A549 (cell line): ENCODE measurements at regions not wholly inside any gene's neighbourhood (a gene's known extent, or its start where the extent isn't known, plus 50 kb on each side); places are given as distances from the start of the nearest gene placed in this dataset.

Experiments used
- ATAC-seq, 2 experiments: fragments of 200-7000 bp in 1 of 2; fragments of >200 bp in 1 of 2; cut with Nextera tagmentation in 1 of 2; cut with Tn5 transposase in 1 of 2; 3 replicates each; pipeline versions ENCODE4 v1.8.0 to v1.9.1; 2018 to 2020; ENCODE audit warnings: mild to moderate bottlenecking in 1 of 2, moderate library complexity in 1 of 2
- CTCF ChIA-PET: fragments of 300-600 bp; sonication (Branson Sonifier 250); formaldehyde crosslinking; extraction: SDS; loops from one replicate; lab custom pipeline; 2021; ENCODE audit warnings: antibody characterized with exemption, inconsistent platforms; lab: Yijun Ruan, JAX
- POLR2A ChIA-PET: fragments of 350-600 bp; formaldehyde crosslinking; extraction: SDS; loops from one replicate; lab custom pipeline; 2021; ENCODE audit warnings: antibody characterized with exemption, inconsistent platforms; lab: Yijun Ruan, JAX
- DNase-seq, 2 experiments: peaks; one replicate each; pipeline versions ENCODE4 v3.0.0 to v3.0.0-alpha.2; 2011 to 2016; ENCODE audit warnings: low read depth in 1 of 2, low spot score in 1 of 2
- FAIRE-seq: peaks from 2 replicates; lab custom pipeline; 2011; peaks lifted over from hg19 to GRCh38; lab: Jason Lieb, UNC
- H3K27ac ChIP-seq, 2 experiments: fragments of >200 bp; sonication (Bioruptor Twin); formaldehyde crosslinking; 3 replicates each; pipeline ENCODE4 v1.5.1; 2016 to 2017
- H3K4me1 ChIP-seq: fragments of >200 bp; sonication (Bioruptor Twin); formaldehyde crosslinking; 3 replicates; pipeline ENCODE4 v1.6.1; 2016
- H3K4me2 ChIP-seq: fragments of >200 bp; sonication (Bioruptor Twin); formaldehyde crosslinking; 3 replicates; pipeline ENCODE4 v1.6.1; 2016
- H3K4me3 ChIP-seq: fragments of >200 bp; sonication (Bioruptor Twin); formaldehyde crosslinking; 3 replicates; pipeline ENCODE4 v1.5.1; 2016
- H3K9me3 ChIP-seq: fragments of >200 bp; sonication (Bioruptor Twin); formaldehyde crosslinking; 3 replicates; pipeline ENCODE4 v1.6.1; 2016
- ATOH8 ChIP-seq: fragments of 250-450 bp; sonication (Bioruptor Pico); IDR thresholded peaks from 2 replicates; pipeline ENCODE4 v1.5.0; 2020; ENCODE audit warnings: low read depth, mild to moderate bottlenecking, moderate library complexity
- CEBPB ChIP-seq, 2 experiments: fragments of >200 bp in 1 of 2; sonication (Bioruptor Twin) in 1 of 2; formaldehyde crosslinking in 1 of 2; IDR thresholded peaks; 2 replicates each; pipeline ENCODE4 v1.6.1; 2012 to 2016
- HMGXB4 ChIP-seq: fragments of 250-450 bp; sonication (Bioruptor Pico); IDR thresholded peaks from 2 replicates; pipeline ENCODE4 v1.5.0; 2021; ENCODE audit warnings: mild to moderate bottlenecking, moderate library complexity, borderline replicate concordance
- MAX ChIP-seq: IDR thresholded peaks from 2 replicates; pipeline ENCODE4 v1.6.1; 2012
- MAZ ChIP-seq: fragments of 150-350 bp; IDR thresholded peaks from 2 replicates; pipeline ENCODE4 v1.6.1; 2014; ENCODE audit warnings: antibody characterized with exemption, low read depth, low read length, borderline replicate concordance
- MYC ChIP-seq: IDR thresholded peaks from 2 replicates; pipeline ENCODE4 v1.6.1; 2012; ENCODE audit warnings: mild to moderate bottlenecking, inconsistent platforms, low read length, improper control_type of control experiment, borderline replicate concordance
- NFE2L2 ChIP-seq: fragments of 150-350 bp; conservative IDR thresholded peaks from 2 replicates; pipeline ENCODE4 v1.6.1; 2014; ENCODE audit warnings: low read length
- NPAS2 ChIP-seq: fragments of 250-450 bp; sonication (Bioruptor Pico); IDR thresholded peaks from 2 replicates; pipeline ENCODE4 v1.8.0; 2022; ENCODE audit warnings: mild to moderate bottlenecking, moderate library complexity, borderline replicate concordance
- PBX3 ChIP-seq: IDR thresholded peaks from 2 replicates; pipeline ENCODE4 v1.6.1; 2012
- POLR2A ChIP-seq: IDR thresholded peaks from 2 replicates; pipeline ENCODE4 v1.6.1; 2012; ENCODE audit warnings: mild to moderate bottlenecking, low read length
- POLR2AphosphoS2 ChIP-seq: conservative IDR thresholded peaks from 2 replicates; pipeline ENCODE4 v1.6.1; 2012; ENCODE audit warnings: low read length, improper control_type of control experiment, inconsistent platforms
- RCOR1 ChIP-seq: fragments of 150-350 bp; IDR thresholded peaks from 2 replicates; pipeline ENCODE4 v1.6.1; 2014; ENCODE audit warnings: antibody characterized with exemption, low read length, low read depth
- RFX5 ChIP-seq: fragments of 450-650 bp; IDR thresholded peaks from 2 replicates; pipeline ENCODE4 v1.7.1; 2014; ENCODE audit warnings: antibody characterized with exemption, mild to moderate bottlenecking, moderate library complexity
- USF2 ChIP-seq: fragments of 450-650 bp; IDR thresholded peaks from 2 replicates; pipeline ENCODE4 v1.6.1; 2014; ENCODE audit warnings: antibody characterized with exemption
- WGBS: methylation state at CpG from one replicate; pipeline ENCODE4 v1.1.6; 2017; ENCODE audit errors: missing lambda C conversion rate; 5-methylcytosine and 5-hydroxymethylcytosine counted together
- small RNA-seq, 6 experiments: library from RNA; depleted of rRNA; stranded (forward); fragments of <200 nt; gene quantifications; one replicate each; pipeline ENCODE3, GENCODE V24; 2012

GRCh38 chr12:116506697-116507064 lies 52.5 kb upstream of the MAP1LC3B2 start:
- Histone ChIP-seq H3K4me3 (no peak overlapping the region), H3K9me3 (no peaks in the 10 kb centered on the region), H3K4me2 (no peak overlapping the region), H3K4me1 (peaks cover 20% of the 10 kb centered on the region), H3K27ac (peak overlapping the region in 1 of 2 experiments; percentile 17; a peak in 1 of 6 replicates)
- no peak for FAIRE-seq
- DNase-seq: no peak
- ATAC-seq: no peak
- TF ChIP-seq MAX: no peak
- no peak for TF ChIP-seq USF2
- TF ChIP-seq NFE2L2: no peak
- TF ChIP-seq NPAS2 (CRISPR knock-in tag): no peak
- TF ChIP-seq CEBPB (IDR thresholded peaks at IDR 0.05): no peak
- ChIA-PET POLR2A (no interaction called here), CTCF (interaction anchor here (0.7 to 2.5 kb wide), 3 partner anchors 10 to 33 kb away, joined by 3 to 8 read pairs (median 4); no protein-coding TSS in a partner anchor)
- 82% methylated on average over 6 of the region's 6 CpGs for WGBS

GRCh38 chr12:116508145-116509121 lies 50.7 kb upstream of the MAP1LC3B2 start:
- ChIA-PET POLR2A (interaction anchor here (0.5 to 0.7 kb wide), 3 partner anchors 53 to 972 kb away, joined by 4 to 6 read pairs (median 4); no protein-coding TSS in a partner anchor), CTCF (interaction anchor here (0.8 to 2.5 kb wide), 6 partner anchors 8 to 148 kb away, joined by 3 to 8 read pairs (median 3); no protein-coding TSS in a partner anchor)
- WGBS: 57% methylated on average over 58 of the region's 60 CpGs
- peak overlapping the region; percentile 86 for H3K4me2 ChIP-seq
- peaks cover 10% of the 10 kb centered on the region for H3K4me1 ChIP-seq
- DNase-seq: peak in 1 of 2 experiments; percentile 53
- no peak for FAIRE-seq
- peak overlapping the region; percentile 76 to 89 for H3K27ac ChIP-seq
- TF ChIP-seq RFX5 (no peak), MAZ (no peak), ATOH8 (CRISPR knock-in tag) (0 out of 2 replicates have a peak, but pooled peaks have one; percentile 23), MAX (peak; percentile 64), HMGXB4 (CRISPR knock-in tag) (no peak), POLR2A (peak; percentile 57), MYC (no peak), RCOR1 (no peak), PBX3 (no peak), POLR2AphosphoS2 (no peak)
- ATAC-seq: peak; percentile 78 to 84
- peak overlapping the region; percentile 48 for H3K4me3 ChIP-seq
- H3K9me3 ChIP-seq: no peaks in the 10 kb centered on the region

Small RNAs in the stretch of these regions (small RNA-seq; reads per million reads assigned to genes)
- gene MIR4472-2: 0 to 0.19 (median 0) reads per million in 6 experiments
